ENCODE measurements at regions not wholly inside any gene's neighbourhood (a gene's known extent, or its start where the extent isn't known, plus 50 kb on each side); places are given as distances from the start of the nearest gene placed in this dataset.

- DNase-seq (ENCODE audit: low read depth) = no peak
- TF ChIP-seq POLR2A (IDR thresholded peaks at IDR 0.05; ENCODE audit: extremely low read depth, insufficient read length) (no peak), MYC (IDR thresholded peaks at IDR 0.05; ENCODE audit: low read depth, low read length) (no peak), MAX (IDR thresholded peaks at IDR 0.05; ENCODE audit: low read depth, low read length) (no peak), CTCF (IDR thresholded peaks at IDR 0.05; ENCODE audit: low read depth, low read length) (no peak)
- no peak overlapping the region for H3K4me3 ChIP-seq (ENCODE audit: low read depth, low read length)
Measured at GRCh38 chr6:101202867-101203374, 190.6 kb upstream of the GRIK2 start.

- no peak overlapping the region for H3K4me3 ChIP-seq (ENCODE audit: low read depth, low read length)
- TF ChIP-seq MYC (IDR thresholded peaks at IDR 0.05; ENCODE audit: low read depth, low read length) = no peak
- no peak for TF ChIP-seq MAX (IDR thresholded peaks at IDR 0.05; ENCODE audit: low read depth, low read length)
- TF ChIP-seq POLR2A (IDR thresholded peaks at IDR 0.05; ENCODE audit: extremely low read depth, insufficient read length) = no peak
- TF ChIP-seq CTCF (IDR thresholded peaks at IDR 0.05; ENCODE audit: low read depth, low read length) = no peak
- DNase-seq (ENCODE audit: low read depth) = no peak
Measured at GRCh38 chr6:101203664-101204063, 189.8 kb upstream of the GRIK2 start.

GRCh38 chr6:101208152-101208551, 185.4 kb upstream of the GRIK2 start:
- TF ChIP-seq MYC (IDR thresholded peaks at IDR 0.05; ENCODE audit: low read depth, low read length) (no peak), CTCF (IDR thresholded peaks at IDR 0.05; ENCODE audit: low read depth, low read length) (no peak), MAX (IDR thresholded peaks at IDR 0.05; ENCODE audit: low read depth, low read length) (no peak), POLR2A (IDR thresholded peaks at IDR 0.05; ENCODE audit: extremely low read depth, insufficient read length) (no peak)
- no peak for DNase-seq (ENCODE audit: low read depth)
- no peak overlapping the region for H3K4me3 ChIP-seq (ENCODE audit: low read depth, low read length)

- no peak overlapping the region for H3K4me3 ChIP-seq (ENCODE audit: low read depth, low read length)
- DNase-seq (ENCODE audit: low read depth) = no peak
- TF ChIP-seq CTCF (IDR thresholded peaks at IDR 0.05; ENCODE audit: low read depth, low read length) (no peak), MAX (IDR thresholded peaks at IDR 0.05; ENCODE audit: low read depth, low read length) (no peak), POLR2A (IDR thresholded peaks at IDR 0.05; ENCODE audit: extremely low read depth, insufficient read length) (no peak), MYC (IDR thresholded peaks at IDR 0.05; ENCODE audit: low read depth, low read length) (no peak)
Measured at GRCh38 chr6:101212640-101213039, 180.9 kb upstream of the GRIK2 start.

GRCh38 chr6:101222007-101222406, 171.5 kb upstream of the GRIK2 start:
- TF ChIP-seq POLR2A (IDR thresholded peaks at IDR 0.05; ENCODE audit: extremely low read depth, insufficient read length) = no peak
- TF ChIP-seq MYC (IDR thresholded peaks at IDR 0.05; ENCODE audit: low read depth, low read length) = no peak
- no peak for TF ChIP-seq CTCF (IDR thresholded peaks at IDR 0.05; ENCODE audit: low read depth, low read length)
- no peak for TF ChIP-seq MAX (IDR thresholded peaks at IDR 0.05; ENCODE audit: low read depth, low read length)
- H3K4me3 ChIP-seq (ENCODE audit: low read depth, low read length) = no peak overlapping the region
- no peak for DNase-seq (ENCODE audit: low read depth)
